Smooth muscle cell (in vitro differentiated cells): ENCODE measurements at regions not wholly inside any gene's neighbourhood (a gene's known extent, or its start where the extent isn't known, plus 50 kb on each side); places are given as distances from the start of the nearest gene placed in this dataset.

Experiments
- DNase-seq: peaks from one replicate; lab custom pipeline; 2025; ENCODE audit not compliant: unreplicated experiment; lab: John Stamatoyannopoulos, UW
- H2AFZ ChIP-seq: fragments of 200-600 bp; sonication (generic); 2 replicates; pipeline ENCODE4 v1.6.0; 2016; ENCODE audit warnings: antibody characterized with exemption, low read depth, mild to moderate bottlenecking
- H3F3A ChIP-seq: fragments of 200-600 bp; sonication (generic); 2 replicates; pipeline ENCODE4 v1.6.0; 2017; ENCODE audit warnings: antibody characterized with exemption, low read depth
- H3K27ac ChIP-seq: fragments of 200-600 bp; sonication (generic); 2 replicates; pipeline ENCODE4 v1.5.1; 2016; ENCODE audit warnings: low read depth, mild to moderate bottlenecking
- H3K27me3 ChIP-seq: fragments of 200-600 bp; sonication (generic); 2 replicates; pipeline ENCODE4 v1.6.1; 2016; ENCODE audit warnings: low read depth, mild to moderate bottlenecking
- H3K36me3 ChIP-seq: fragments of 200-600 bp; sonication (generic); 2 replicates; pipeline ENCODE4 v1.5.1; 2016; ENCODE audit warnings: low read depth
- H3K4me1 ChIP-seq: fragments of 200-600 bp; sonication (generic); 2 replicates; pipeline ENCODE4 v1.5.1; 2016; ENCODE audit warnings: low read depth
- H3K4me2 ChIP-seq: fragments of 200-600 bp; sonication (generic); 2 replicates; pipeline ENCODE4 v1.6.0; 2016; ENCODE audit warnings: mild to moderate bottlenecking
- H3K4me3 ChIP-seq: fragments of 200-600 bp; sonication (generic); 2 replicates; pipeline ENCODE4 v1.5.1; 2016; ENCODE audit warnings: mild to moderate bottlenecking
- H3K79me2 ChIP-seq: fragments of 200-600 bp; sonication (generic); 2 replicates; pipeline ENCODE4 v1.6.0; 2016; ENCODE audit warnings: low read depth, mild to moderate bottlenecking
- H3K9ac ChIP-seq: fragments of 200-600 bp; sonication (generic); 2 replicates; pipeline ENCODE4 v1.6.0; 2016; ENCODE audit warnings: low read depth
- H3K9me3 ChIP-seq: fragments of 200-600 bp; sonication (generic); replicated peaks from 2 replicates; pipeline ENCODE4 v1.5.1; 2016; ENCODE audit warnings: low read depth
- H4K20me1 ChIP-seq: fragments of 200-600 bp; sonication (generic); 2 replicates; pipeline ENCODE4 v1.6.0; 2016; ENCODE audit warnings: low read depth
- CTCF ChIP-seq: fragments of 200-600 bp; sonication (generic); IDR thresholded peaks from 2 replicates; pipeline ENCODE4 v1.5.1; 2017; ENCODE audit warnings: borderline replicate concordance, mild to moderate bottlenecking, antibody characterized with exemption; ENCODE audit not compliant: insufficient read depth, poor library complexity, severe bottlenecking
- WGBS: methylation state at CpG from one replicate; pipeline ENCODE4 v1.1.7; 2016; ENCODE audit warnings: low lambda C conversion rate; 5-methylcytosine and 5-hydroxymethylcytosine counted together

DNA sequence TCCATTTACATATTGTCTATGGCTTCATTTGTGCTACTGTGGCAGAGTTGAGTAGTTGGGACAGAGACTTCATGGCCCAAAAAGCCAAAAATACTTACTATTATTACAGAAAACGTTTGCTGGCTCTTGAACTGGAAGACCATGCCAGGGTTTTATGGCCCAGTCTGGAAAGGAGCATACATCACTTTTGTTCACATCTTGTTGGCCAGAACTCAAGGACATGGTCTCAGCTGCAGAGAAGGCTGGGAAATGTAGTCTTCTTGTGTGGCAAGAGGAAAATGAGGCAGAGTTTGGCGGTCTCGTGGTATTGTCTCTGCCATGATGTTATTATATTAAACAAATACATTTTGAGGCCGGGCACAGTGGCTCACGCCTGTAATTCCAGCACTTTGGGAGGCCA lies 509.6 kb downstream of the MED13L start:
- Histone ChIP-seq H3K4me1 (no peaks in the 10 kb centered on the region), H3K27me3 (no peaks in the 10 kb centered on the region), H2AFZ (no peak overlapping the region), H3F3A (no peaks in the 10 kb centered on the region), H3K36me3 (no peaks in the 10 kb centered on the region), H3K9ac (no peak overlapping the region), H3K27ac (no peak overlapping the region), H3K9me3 (no peaks in the 10 kb centered on the region), H3K4me3 (no peak overlapping the region), H3K79me2 (no peaks in the 10 kb centered on the region), H4K20me1 (no peaks in the 10 kb centered on the region), H3K4me2 (no peak overlapping the region)
- WGBS: 93% methylated on average over 5 of the region's 5 CpGs
- TF ChIP-seq CTCF: no peak
- DNase-seq: no peak

DNA sequence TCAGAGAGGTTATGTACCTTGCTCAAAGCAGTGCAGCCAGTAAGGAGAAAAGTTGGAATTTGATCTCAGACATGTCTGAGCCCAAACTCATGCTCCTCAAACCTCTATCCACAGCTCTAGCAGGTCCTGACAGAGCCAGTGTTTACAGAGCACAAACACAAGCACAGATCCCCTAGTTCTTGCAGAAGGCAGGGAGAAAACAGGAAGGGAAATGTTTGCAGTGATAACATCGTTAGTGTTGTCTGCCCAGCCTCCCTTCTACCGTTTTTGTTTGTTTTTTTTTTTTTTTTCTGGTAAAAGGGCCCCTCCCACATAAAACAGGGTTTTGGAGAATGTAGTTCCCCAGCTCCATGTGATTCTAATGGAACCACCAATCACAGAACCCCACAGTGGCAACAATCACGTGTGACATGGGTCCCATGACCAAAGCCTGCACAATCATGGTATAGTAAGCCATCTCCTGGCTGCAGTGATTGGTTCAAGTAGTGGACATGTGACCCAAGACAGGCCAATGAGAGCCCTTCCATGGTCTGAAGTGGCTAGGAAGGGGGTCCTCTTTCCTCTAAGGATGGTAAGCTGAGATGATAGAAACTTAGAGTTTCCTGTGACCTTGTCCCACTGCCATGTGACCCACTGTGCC lies 513.4 kb downstream of the MED13L start:
- H2AFZ ChIP-seq: peak overlapping the region; percentile 67
- no peak overlapping the region for H3K4me2 ChIP-seq
- 27% methylated on average over 3 of the region's 3 CpGs for WGBS

DNA sequence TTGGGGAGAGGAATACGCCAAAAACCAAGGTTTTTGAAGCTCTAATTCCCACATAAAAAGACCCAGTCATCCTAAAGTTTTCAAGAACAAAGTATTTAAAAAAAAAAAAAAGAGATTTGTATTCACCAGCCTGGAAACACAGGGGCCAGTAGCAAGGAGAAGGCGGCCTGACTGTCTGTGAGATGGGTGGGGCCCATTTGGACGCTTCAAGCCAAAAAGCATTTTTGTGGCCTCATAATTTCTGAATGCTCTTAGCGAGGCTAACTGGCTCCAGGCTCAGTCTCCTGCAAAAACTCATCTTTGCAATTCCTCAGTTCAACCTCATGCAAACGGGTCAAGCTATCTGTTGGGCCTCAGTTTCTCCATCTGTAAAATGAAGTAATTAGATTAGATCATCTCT lies 514.1 kb downstream of the MED13L start:
- no peak overlapping the region for H2AFZ ChIP-seq
- no peak for TF ChIP-seq CTCF
- no peaks in the 10 kb centered on the region for H3K27me3 ChIP-seq
- no peak overlapping the region for H3K27ac ChIP-seq
- no peaks in the 10 kb centered on the region for H3F3A ChIP-seq
- H4K20me1 ChIP-seq: no peaks in the 10 kb centered on the region
- WGBS: 32% methylated on average over 5 of the region's 5 CpGs
- H3K4me3 ChIP-seq: no peak overlapping the region
- H3K4me2 ChIP-seq: peak overlapping the region; percentile 16
- H3K9ac ChIP-seq: no peak overlapping the region
- peaks cover 14% of the 10 kb centered on the region for H3K4me1 ChIP-seq
- H3K79me2 ChIP-seq: no peaks in the 10 kb centered on the region
- no peak for DNase-seq
- no peaks in the 10 kb centered on the region for H3K9me3 ChIP-seq
- H3K36me3 ChIP-seq: no peaks in the 10 kb centered on the region

More for the DNA sequence above, 513.4 kb downstream of the MED13L start:
- Histone ChIP-seq H4K20me1 (no peaks in the 10 kb centered on the region), H3K36me3 (no peaks in the 10 kb centered on the region), H3K79me2 (no peaks in the 10 kb centered on the region), H3K9me3 (no peaks in the 10 kb centered on the region), H3K4me3 (no peak overlapping the region), H3K27me3 (no peaks in the 10 kb centered on the region), H3K9ac (no peak overlapping the region), H3F3A (no peaks in the 10 kb centered on the region), H3K4me1 (peaks cover 7% of the 10 kb centered on the region), H3K27ac (no peak overlapping the region)
- no peak for TF ChIP-seq CTCF
- DNase-seq: no peak

GRCh38 chr12:115762936-115763335 lies 514.6 kb downstream of the MED13L start:
- Histone ChIP-seq H4K20me1 (no peaks in the 10 kb centered on the region), H2AFZ (no peak overlapping the region), H3K4me3 (peak overlapping the region; percentile 34), H3K36me3 (no peaks in the 10 kb centered on the region), H3K4me2 (no peak overlapping the region), H3K9ac (no peak overlapping the region), H3K4me1 (peaks cover 17% of the 10 kb centered on the region), H3K9me3 (no peaks in the 10 kb centered on the region), H3K27ac (no peak overlapping the region), H3F3A (no peaks in the 10 kb centered on the region), H3K27me3 (no peaks in the 10 kb centered on the region), H3K79me2 (no peaks in the 10 kb centered on the region)
- no peak for TF ChIP-seq CTCF
- 83% methylated on average over 3 of the region's 3 CpGs for WGBS
- DNase-seq: no peak
